OCI-LY3 (cell line): ENCODE measurements at regions not wholly inside any gene's neighbourhood (a gene's known extent, or its start where the extent isn't known, plus 50 kb on each side); places are given as distances from the start of the nearest gene placed in this dataset.

ENCODE experiments used
- H2AFZ ChIP-seq: fragments of 200-600, 300-600 bp; shearing (Covaris generic); 2 replicates; pipeline ENCODE4 v1.6.0; 2014; ENCODE audit warnings: antibody characterized with exemption, low read depth, low read length
- H3K27ac ChIP-seq: fragments of 200-600, 300-600 bp; sonication (generic); 2 replicates; pipeline ENCODE4 v1.5.1; 2014; ENCODE audit warnings: mild to moderate bottlenecking, low read length, moderate library complexity, mixed read lengths
- H3K27me3 ChIP-seq: fragments of 200-600, 300-600 bp; sonication (generic); 2 replicates; pipeline ENCODE4 v1.6.1; 2014; ENCODE audit warnings: low read depth, low read length, mixed read lengths
- H3K36me3 ChIP-seq: fragments of 200-600, 300-600 bp; sonication (generic); replicated peaks from 2 replicates; pipeline ENCODE3; 2014; ENCODE audit warnings: low read depth, low read length, mixed read lengths
- H3K4me1 ChIP-seq: fragments of 300-600, 200-600 bp; sonication (generic); 2 replicates; pipeline ENCODE4 v1.6.1; 2014; ENCODE audit warnings: low read length, mixed read lengths
- H3K4me2 ChIP-seq: fragments of 200-600, 300-600 bp; sonication (generic); 2 replicates; pipeline ENCODE4 v1.6.1; 2014; ENCODE audit warnings: low read length, mixed read lengths
- H3K4me3 ChIP-seq: fragments of 300-600, 200-600 bp; sonication (generic); 2 replicates; pipeline ENCODE4 v1.5.1; 2014; ENCODE audit warnings: antibody characterized with exemption, mild to moderate bottlenecking, low read length, moderate library complexity
- H3K79me2 ChIP-seq: fragments of 300-600, 200-600 bp; shearing (Covaris generic); 2 replicates; pipeline ENCODE4 v1.6.1; 2014; ENCODE audit warnings: mild to moderate bottlenecking, low read length, mixed read lengths
- H3K9ac ChIP-seq: fragments of 300-600, 200-600 bp; shearing (Covaris generic); 2 replicates; pipeline ENCODE4 v1.6.0; 2014; ENCODE audit warnings: mild to moderate bottlenecking, low read length, moderate library complexity
- H3K9me3 ChIP-seq: fragments of 200-600, 300-600 bp; shearing (Covaris generic); 2 replicates; pipeline ENCODE4 v1.6.1; 2014; ENCODE audit warnings: low read length, mixed read lengths; ENCODE audit not compliant: insufficient read depth
- H4K20me1 ChIP-seq: fragments of 200-600, 300-600 bp; sonication (generic); 2 replicates; pipeline ENCODE4 v1.6.1; 2016; ENCODE audit warnings: low read length, mixed read lengths; ENCODE audit not compliant: insufficient read depth
- EZH2phosphoT487 ChIP-seq: fragments of 200-600 bp; shearing (Covaris generic); IDR thresholded peaks from 2 replicates; pipeline ENCODE4 v1.6.1; 2018; ENCODE audit warnings: antibody characterized with exemption, mixed run types, low read depth
- TF ChIP-seq, protein P1 (sequence below): fragments of 200-600, 300-600 bp; sonication (generic); IDR thresholded peaks from 2 replicates; pipeline ENCODE4 v1.5.1; 2014; ENCODE audit warnings: antibody characterized with exemption, low read length, low read depth

DNA sequence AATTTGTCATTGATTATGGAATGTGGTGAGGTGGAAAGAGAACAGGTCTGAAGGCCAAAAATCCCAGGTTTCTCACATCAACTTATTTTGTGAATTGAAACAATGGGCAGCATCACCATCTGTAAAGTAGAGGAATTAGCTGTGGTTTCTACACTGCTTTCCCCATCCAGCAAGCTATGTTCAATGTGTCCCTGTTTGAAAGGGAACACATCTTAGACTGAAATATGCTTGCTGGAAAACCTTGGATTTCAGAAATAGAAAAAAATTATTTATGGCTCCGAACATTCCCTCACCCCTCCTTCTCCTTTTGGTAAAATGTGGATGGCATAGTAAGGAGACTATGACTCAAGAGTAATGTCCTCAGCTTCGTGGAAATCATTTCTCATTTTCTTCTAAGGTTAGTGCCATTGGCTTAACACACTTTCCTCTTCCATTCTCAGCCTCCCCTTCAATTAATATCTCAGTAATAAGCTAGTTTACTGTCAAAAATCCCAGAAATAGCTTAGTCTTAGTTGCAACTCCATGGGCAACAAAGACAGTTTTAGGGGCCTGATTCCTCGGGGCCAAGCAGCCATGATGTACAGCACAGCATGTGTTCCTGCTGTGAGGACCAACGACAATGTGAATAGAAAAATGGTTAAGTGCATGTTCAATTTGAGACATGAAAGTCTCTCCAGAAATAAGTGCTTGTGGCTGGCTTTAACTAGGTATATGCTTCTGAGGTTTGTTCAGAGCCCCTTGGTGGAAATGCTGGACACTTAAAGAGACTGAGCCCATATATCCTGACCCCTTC is 205.8 kb upstream of the SLC38A2 start:
- Histone ChIP-seq H3K79me2 (no peaks in the 10 kb centered on the region), H4K20me1 (no peaks in the 10 kb centered on the region), H3K4me3 (no peak overlapping the region), H3K36me3 (no peaks in the 10 kb centered on the region), H3K4me2 (no peak overlapping the region), H3K9me3 (no peaks in the 10 kb centered on the region), H3K9ac (no peak overlapping the region), H3K27me3 (no peaks in the 10 kb centered on the region), H3K4me1 (no peaks in the 10 kb centered on the region), H3K27ac (no peak overlapping the region), H2AFZ (no peak overlapping the region)
- TF ChIP-seq EZH2phosphoT487: no peak
- TF ChIP-seq, protein P1, sequence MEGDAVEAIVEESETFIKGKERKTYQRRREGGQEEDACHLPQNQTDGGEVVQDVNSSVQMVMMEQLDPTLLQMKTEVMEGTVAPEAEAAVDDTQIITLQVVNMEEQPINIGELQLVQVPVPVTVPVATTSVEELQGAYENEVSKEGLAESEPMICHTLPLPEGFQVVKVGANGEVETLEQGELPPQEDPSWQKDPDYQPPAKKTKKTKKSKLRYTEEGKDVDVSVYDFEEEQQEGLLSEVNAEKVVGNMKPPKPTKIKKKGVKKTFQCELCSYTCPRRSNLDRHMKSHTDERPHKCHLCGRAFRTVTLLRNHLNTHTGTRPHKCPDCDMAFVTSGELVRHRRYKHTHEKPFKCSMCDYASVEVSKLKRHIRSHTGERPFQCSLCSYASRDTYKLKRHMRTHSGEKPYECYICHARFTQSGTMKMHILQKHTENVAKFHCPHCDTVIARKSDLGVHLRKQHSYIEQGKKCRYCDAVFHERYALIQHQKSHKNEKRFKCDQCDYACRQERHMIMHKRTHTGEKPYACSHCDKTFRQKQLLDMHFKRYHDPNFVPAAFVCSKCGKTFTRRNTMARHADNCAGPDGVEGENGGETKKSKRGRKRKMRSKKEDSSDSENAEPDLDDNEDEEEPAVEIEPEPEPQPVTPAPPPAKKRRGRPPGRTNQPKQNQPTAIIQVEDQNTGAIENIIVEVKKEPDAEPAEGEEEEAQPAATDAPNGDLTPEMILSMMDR: no peak

DNA sequence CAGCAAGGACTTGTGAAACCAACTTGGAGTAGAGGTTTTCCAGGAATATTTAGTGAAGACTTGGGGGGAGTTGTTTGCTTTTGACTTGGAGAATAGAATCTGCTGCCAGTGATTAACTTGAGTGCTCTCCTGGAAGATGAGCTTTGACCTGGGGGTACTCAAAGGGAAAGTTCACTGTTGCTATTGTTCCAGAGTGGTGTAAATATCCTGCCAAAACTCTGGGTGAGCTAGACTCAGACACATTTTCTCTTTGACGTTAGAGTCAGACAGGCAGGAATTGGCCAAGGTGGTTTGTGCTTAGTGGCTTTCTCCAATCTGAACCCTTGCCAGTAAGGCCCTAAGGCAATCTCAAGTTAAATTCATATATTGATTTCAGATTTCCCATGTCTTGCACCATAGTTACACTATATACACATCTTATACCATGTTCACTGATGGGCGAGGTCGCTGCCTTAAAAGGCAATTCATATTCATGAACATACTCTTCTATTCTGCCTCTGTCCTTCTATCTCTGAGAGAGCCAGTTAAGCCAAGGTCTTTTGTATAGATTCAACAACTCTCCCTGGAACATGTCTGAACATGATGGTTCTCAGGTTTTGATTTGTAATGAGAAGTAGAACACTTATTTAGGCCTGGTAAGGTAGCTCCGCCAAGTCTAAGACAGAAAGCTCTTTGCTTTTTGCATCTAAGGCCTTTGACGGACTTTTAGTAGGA is 204.6 kb upstream of the SLC38A2 start:
- H2AFZ ChIP-seq: no peak overlapping the region
- H3K36me3 ChIP-seq: no peaks in the 10 kb centered on the region
- no peak overlapping the region for H3K4me3 ChIP-seq
- H3K9ac ChIP-seq: no peak overlapping the region
- H3K27me3 ChIP-seq: no peaks in the 10 kb centered on the region
- no peaks in the 10 kb centered on the region for H3K9me3 ChIP-seq
- H3K4me2 ChIP-seq: no peak overlapping the region
- no peaks in the 10 kb centered on the region for H3K79me2 ChIP-seq
- H4K20me1 ChIP-seq: no peaks in the 10 kb centered on the region
- no peaks in the 10 kb centered on the region for H3K4me1 ChIP-seq
- TF ChIP-seq EZH2phosphoT487: no peak
- TF ChIP-seq, protein P1: no peak
- H3K27ac ChIP-seq: no peak overlapping the region

- no peak for TF ChIP-seq EZH2phosphoT487
- TF ChIP-seq, protein P1: no peak
- Histone ChIP-seq H3K27ac (no peak overlapping the region), H3K27me3 (no peaks in the 10 kb centered on the region)
Observed at GRCh38 chr12:46574847-46575246, 202.3 kb upstream of the SLC38A2 start.

DNA sequence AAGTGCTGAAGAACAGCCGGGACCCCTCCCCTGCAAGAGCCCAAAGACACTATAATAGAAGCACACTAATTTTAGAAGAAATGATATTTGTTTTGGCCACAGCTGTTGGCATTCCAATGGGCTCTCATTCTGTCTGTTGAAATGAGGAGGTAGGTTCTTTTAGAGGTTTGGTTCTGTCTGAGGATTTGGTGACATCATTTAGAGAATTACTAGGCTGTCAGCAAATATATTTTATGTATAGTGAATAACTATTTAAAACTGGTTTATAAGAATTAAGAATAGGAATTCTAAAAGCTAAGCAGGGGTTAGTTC is 200.7 kb upstream of the SLC38A2 start:
- H2AFZ ChIP-seq: no peak overlapping the region
- H3K79me2 ChIP-seq: no peaks in the 10 kb centered on the region
- H3K4me3 ChIP-seq: no peak overlapping the region
- H4K20me1 ChIP-seq: no peaks in the 10 kb centered on the region
- no peak overlapping the region for H3K9ac ChIP-seq
- H3K4me1 ChIP-seq: no peaks in the 10 kb centered on the region
- no peak overlapping the region for H3K4me2 ChIP-seq
- no peak for TF ChIP-seq EZH2phosphoT487
- TF ChIP-seq, protein P1: no peak
- H3K36me3 ChIP-seq: peaks cover 3% of the 10 kb centered on the region
- no peak overlapping the region for H3K27ac ChIP-seq
- H3K27me3 ChIP-seq: no peaks in the 10 kb centered on the region
- H3K9me3 ChIP-seq: no peaks in the 10 kb centered on the region; the same call in 1 of the 2 replicates

More at GRCh38 chr12:46574847-46575246, 202.3 kb upstream of the SLC38A2 start:
- Histone ChIP-seq H3K36me3 (peaks cover 3% of the 10 kb centered on the region), H3K79me2 (no peaks in the 10 kb centered on the region), H2AFZ (no peak overlapping the region), H3K9me3 (no peaks in the 10 kb centered on the region), H3K4me1 (no peaks in the 10 kb centered on the region), H4K20me1 (no peaks in the 10 kb centered on the region), H3K9ac (no peak overlapping the region), H3K4me3 (no peak overlapping the region), H3K4me2 (no peak overlapping the region)
